Stimulated activated CD8-positive, alpha-beta memory T cell treated with anti-CD3 and anti-CD28 coated beads, Interleukin-4, amount 100 ng/mL, for 48 hours (primary cell): ENCODE measurements at regions not wholly inside any gene's neighbourhood (a gene's known extent, or its start where the extent isn't known, plus 50 kb on each side); places are given as distances from the start of the nearest gene placed in this dataset.

Experiments
- DNase-seq: peaks from one replicate; pipeline ENCODE4 v3.0.0-alpha.2; 2020

- no peak for DNase-seq
Measured at GRCh38 chr4:43837604-43838003, 611.0 kb downstream of the KCTD8 start.

GRCh38 chr4:43842594-43842993 lies 606.0 kb downstream of the KCTD8 start:
- DNase-seq: no peak

- no peak for DNase-seq
Measured at GRCh38 chr4:43843501-43843900, 605.1 kb downstream of the KCTD8 start.

GRCh38 chr4:43846111-43846587 lies 602.5 kb downstream of the KCTD8 start:
- DNase-seq: no peak

- DNase-seq: no peak
Measured at GRCh38 chr4:43853565-43854264, 594.9 kb downstream of the KCTD8 start.

GRCh38 chr4:43855283-43855682 lies 593.3 kb downstream of the KCTD8 start:
- no peak for DNase-seq

- no peak for DNase-seq
Measured at GRCh38 chr4:43864616-43865146, 583.9 kb downstream of the KCTD8 start.

GRCh38 chr4:43867908-43868307 lies 580.7 kb downstream of the KCTD8 start:
- no peak for DNase-seq

GRCh38 chr4:43875655-43876054 lies 573.0 kb downstream of the KCTD8 start:
- DNase-seq: no peak

GRCh38 chr4:43882470-43882869 lies 566.1 kb downstream of the KCTD8 start:
- no peak for DNase-seq

GRCh38 chr4:43886196-43886595 lies 562.4 kb downstream of the KCTD8 start:
- no peak for DNase-seq

GRCh38 chr4:43898836-43899235 lies 549.8 kb downstream of the KCTD8 start:
- DNase-seq: no peak

GRCh38 chr4:43903456-43903855 lies 545.2 kb downstream of the KCTD8 start:
- DNase-seq: no peak

GRCh38 chr4:43918377-43918776 lies 530.2 kb downstream of the KCTD8 start:
- no peak for DNase-seq

GRCh38 chr4:43932448-43932847 lies 516.2 kb downstream of the KCTD8 start:
- no peak for DNase-seq

- no peak for DNase-seq
Measured at GRCh38 chr4:43943998-43944397, 504.6 kb downstream of the KCTD8 start.

- DNase-seq: no peak
Measured at GRCh38 chr4:43959976-43960375, 488.6 kb downstream of the KCTD8 start.

GRCh38 chr4:43968011-43968410 lies 480.6 kb downstream of the KCTD8 start:
- no peak for DNase-seq

- no peak for DNase-seq
Measured at GRCh38 chr4:43983610-43984009, 465.0 kb downstream of the KCTD8 start.

GRCh38 chr4:43987331-43987944 lies 461.2 kb downstream of the KCTD8 start:
- DNase-seq: no peak

GRCh38 chr4:43990551-43990950 lies 458.1 kb downstream of the KCTD8 start:
- DNase-seq: no peak

GRCh38 chr4:43990963-43991362 lies 457.6 kb downstream of the KCTD8 start:
- DNase-seq: no peak

- no peak for DNase-seq
Measured at GRCh38 chr4:43992552-43992951, 456.1 kb downstream of the KCTD8 start.

GRCh38 chr4:43993196-43993902 lies 455.3 kb downstream of the KCTD8 start:
- DNase-seq: no peak
